NCI-H1092 (cell line): ENCODE measurements at regions not wholly inside any gene's neighbourhood (a gene's known extent, or its start where the extent isn't known, plus 50 kb on each side); places are given as distances from the start of the nearest gene placed in this dataset.
"Not testable (repeated sequence)": the region's sequence is repeated elsewhere in the genome, so short reads cannot be mapped to it uniquely, and the experiment has no call there.

ENCODE experiments used
- DNase-seq: peaks from one replicate; lab custom pipeline; 2025; lab: John Stamatoyannopoulos, UW

- DNase-seq: no peak
Measured at GRCh38 chr3:33919312-33920120, 121.1 kb downstream of the PDCD6IP start.

DNA sequence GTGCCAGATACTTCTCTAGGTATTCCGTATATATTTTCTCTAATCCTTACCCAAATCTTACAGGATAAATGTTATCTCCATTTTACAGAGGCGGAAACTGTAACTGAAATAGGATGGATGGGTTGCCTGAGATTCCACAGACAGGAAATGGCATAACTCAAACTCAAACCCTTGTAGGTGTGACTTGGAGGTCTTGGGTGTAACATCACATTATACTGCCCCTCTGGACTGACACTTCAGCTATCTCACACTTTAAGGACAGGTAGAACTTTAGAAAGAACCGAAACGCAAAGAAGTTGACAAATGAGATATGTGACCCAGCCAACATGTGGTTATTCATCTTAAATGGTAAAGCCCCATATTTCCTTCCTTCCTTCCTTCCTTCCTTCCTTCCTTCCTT, 122.1 kb downstream of the PDCD6IP start:
- DNase-seq: no peak

- DNase-seq: no peak
Measured at GRCh38 chr3:33921608-33922007, 123.2 kb downstream of the PDCD6IP start.

- no peak for DNase-seq
Measured at GRCh38 chr3:33926998-33927605, 128.7 kb downstream of the PDCD6IP start.

- no peak for DNase-seq
Measured at GRCh38 chr3:33929813-33930212, 131.4 kb downstream of the PDCD6IP start.

- DNase-seq: no peak
Measured at GRCh38 chr3:33931512-33931911, 133.1 kb downstream of the PDCD6IP start.

GRCh38 chr3:33932010-33932764, 133.8 kb downstream of the PDCD6IP start:
- DNase-seq: no peak

- DNase-seq: no peak
Measured at GRCh38 chr3:33936171-33936920, 137.9 kb downstream of the PDCD6IP start.

DNA sequence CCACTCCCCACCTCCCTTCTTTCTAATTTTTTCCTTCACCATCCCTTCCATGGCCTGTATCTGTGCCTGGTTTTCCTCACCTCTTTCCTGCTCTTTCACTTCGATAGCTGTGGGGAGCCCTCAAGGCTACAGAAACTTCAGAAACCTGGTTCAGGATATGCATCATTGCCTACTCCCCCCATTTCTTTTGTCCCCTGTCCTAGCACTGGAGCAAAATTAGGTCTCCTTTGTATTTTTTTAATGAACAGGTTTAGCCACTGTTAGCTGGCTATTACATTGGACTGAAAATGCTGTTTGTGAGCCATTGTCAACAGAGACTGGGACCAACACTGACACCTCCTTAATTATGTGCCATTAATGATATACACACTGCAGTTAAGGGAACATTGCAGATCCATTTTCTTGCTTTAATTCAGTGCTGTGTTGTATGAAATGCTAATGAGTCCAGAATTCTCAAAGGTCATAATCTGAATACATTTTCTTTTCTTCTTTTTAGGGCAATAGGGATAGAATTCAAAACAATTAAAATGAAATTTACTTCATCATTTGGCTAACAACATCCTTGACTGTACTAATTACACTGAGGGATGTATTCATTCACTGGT, 138.6 kb downstream of the PDCD6IP start:
- DNase-seq: no peak

DNA sequence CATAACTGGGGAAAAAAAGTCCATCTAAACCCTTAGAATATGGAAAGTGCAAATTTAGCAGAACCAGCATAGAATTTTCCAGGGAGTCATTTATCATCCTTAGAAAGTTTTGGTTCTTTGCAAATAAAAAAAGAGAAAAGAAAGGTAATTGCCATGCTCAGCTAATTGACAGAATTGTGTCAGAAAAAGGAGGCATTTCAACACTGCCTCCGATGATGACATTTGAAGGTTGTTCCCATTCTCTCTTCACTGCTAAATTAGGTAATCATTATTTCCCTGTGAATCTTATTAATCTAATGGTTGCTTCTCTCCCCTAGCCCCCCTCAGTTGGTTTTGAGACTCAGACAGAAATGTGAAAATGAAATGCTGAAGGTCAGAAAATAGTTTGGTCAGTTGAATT, 139.2 kb downstream of the PDCD6IP start:
- no peak for DNase-seq

DNA sequence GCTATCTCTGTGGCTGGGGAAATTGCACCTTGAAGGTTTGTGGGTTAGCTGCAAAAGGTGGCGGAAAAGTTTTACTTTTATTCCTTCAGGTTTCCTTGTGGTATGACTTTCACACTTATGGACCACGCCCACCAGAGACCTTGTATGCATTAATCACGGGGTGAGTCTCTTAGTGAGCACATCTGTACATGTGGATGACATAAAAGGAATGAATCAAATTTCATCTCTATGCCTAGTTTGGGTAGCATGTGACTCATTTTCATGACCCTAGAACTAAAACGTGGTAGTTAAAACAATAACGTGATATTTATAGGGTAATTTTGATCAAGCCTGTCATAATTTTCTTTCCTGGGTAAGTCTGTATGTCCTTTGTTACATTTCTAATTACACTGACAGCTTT, 141.7 kb downstream of the PDCD6IP start:
- no peak for DNase-seq

DNA sequence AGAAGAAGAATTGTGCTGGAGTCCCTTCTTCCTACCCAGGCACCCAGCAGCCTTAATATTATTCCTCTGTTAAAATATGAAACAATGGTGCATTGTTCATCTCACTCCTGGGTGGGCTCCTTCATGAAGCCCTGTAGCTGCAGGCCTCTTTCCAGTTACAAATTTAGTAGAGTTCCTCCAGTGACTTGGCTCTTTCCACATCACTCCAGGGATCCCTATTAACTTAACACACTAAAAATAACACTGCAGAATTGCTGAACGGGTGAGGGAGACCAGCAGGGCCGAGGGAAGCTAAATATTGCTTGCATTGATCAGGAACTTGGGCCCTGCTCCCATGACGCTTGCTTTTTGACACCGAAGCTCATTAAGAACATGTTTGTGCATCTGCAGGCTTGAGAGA, 142.3 kb downstream of the PDCD6IP start:
- no peak for DNase-seq

DNA sequence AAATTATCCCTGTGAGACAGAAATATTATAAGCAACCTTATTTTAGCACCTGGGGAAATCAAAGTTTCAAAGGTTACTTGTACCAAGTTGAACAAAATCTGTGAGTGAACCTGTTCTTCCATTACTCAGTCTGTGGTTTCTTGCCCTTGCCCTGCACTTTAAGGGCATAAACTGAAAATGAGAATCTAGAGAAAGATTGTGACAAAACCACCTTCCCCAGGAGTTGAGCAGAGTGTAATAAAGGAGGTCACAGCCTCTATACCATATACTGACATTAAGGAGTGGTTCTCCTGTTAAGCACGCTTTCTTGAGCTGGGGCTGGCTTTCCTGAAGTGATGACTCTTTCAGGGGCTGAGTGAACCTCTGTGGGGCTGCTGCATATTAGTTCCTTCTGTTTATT, 143.4 kb downstream of the PDCD6IP start:
- DNase-seq: no peak

DNA sequence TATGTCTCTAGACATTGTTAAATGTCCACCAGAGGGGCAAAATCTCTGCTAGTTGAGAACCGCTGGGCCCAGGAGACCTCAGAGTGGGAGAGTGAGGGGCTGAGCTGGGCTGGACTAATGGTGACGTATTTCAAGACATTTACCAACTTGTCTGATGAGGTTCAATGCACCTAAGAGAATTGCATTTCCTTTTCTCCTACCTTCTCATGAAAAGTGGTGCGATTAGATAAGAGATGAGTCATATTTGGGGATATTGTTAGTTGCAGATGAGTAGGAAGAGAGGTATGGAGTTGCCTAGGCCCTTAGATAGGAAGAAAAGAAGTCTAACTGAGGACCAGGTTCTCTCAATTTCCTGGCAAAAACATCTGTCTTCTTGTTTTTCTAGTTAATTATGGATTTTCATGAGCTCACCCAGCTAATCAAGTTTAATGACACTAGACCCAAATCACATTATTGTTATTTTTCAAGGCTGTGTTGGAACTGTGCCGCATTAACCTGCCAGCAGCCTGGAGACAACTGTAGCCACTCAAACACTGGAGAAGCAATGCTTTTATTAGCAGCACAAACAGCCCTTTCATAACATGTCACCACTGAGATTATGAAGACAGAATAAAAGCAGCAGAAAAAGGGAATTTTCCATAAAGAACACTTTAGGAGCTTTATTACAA, 144.2 kb downstream of the PDCD6IP start:
- no peak for DNase-seq

DNA sequence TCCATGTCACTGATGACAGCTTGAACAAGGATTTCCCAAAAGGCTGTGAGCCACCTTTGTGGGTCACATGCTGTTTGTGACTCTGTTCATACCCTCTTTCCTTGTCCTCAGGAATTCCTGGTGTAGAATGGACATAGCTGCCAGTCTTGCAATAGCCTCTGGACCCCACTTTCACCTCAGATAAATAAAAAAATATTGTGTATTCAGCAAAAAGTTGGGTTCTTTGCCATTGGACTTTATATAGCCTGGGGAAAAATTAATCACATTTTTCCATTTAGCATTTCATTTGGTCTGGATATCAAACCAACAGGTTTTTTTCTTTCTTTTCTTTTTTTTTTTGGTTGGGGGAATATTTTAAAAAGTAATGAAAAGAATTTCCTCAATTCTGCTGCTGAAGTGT, 144.8 kb downstream of the PDCD6IP start:
- no peak for DNase-seq

DNA sequence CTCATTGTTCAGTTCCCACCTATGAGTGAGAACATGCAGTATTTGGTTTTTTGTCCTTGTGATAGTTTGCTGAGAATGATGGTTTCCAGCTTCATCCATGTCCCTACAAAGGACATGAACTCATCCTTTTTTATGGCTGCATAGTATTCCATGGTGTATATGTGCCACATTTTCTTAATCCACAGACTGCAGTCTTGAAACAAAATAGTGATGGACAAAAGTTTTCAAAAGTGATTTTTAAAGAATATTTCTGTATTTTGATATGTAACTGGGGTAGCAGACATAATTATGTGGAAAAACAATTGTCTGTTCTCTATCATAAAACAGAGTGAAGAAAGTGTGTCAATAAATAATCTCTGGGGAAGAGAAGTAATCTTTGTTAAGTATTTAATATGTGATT, 148.2 kb downstream of the PDCD6IP start:
- not testable (repeated sequence) for DNase-seq

- no peak for DNase-seq
Measured at GRCh38 chr3:33947272-33948195, 149.1 kb downstream of the PDCD6IP start.

DNA sequence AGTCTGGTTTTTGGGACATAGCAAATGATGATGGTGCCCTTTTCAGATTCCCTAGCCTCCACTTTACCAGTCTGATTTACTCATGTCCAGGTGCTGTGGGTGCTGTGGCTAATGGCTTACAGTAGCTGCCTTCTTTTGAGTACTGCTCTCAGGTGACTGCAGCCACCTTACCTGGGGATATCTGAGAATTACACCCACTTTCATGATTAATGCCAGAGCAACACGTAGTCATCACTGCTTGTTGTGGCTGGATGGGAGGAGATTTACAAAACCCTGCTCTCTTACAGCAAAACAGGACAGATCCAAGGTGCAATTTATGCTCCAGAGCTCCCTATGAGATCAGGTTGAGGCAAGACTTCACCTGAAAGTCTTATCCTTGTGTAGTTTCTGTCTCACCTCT, 150.6 kb downstream of the PDCD6IP start:
- DNase-seq: no peak

- DNase-seq: no peak
Measured at GRCh38 chr3:33954956-33955355, 156.5 kb downstream of the PDCD6IP start.

DNA sequence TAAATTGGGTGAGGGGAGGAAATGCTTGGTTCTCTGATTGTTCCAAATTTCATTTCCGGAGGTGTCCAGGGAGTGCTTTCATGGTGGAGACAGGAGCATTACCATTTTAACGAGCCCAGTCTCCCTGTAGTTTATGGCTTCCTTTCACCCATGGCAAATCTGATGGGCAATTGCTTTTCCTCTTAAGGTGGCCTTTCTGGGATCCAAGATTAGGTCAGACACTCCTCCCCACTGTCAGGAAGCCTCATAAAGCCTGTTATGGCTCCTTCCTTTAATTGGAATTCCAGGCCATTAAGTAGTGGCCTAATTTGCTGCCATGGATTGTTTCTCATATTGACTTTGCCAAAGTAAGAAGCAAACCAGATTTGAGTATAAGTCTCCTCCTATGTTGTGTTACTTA, 157.8 kb downstream of the PDCD6IP start:
- no peak for DNase-seq
